GM23338 (cell line): ENCODE measurements at regions not wholly inside any gene's neighbourhood (a gene's known extent, or its start where the extent isn't known, plus 50 kb on each side); places are given as distances from the start of the nearest gene placed in this dataset.

Source experiments
- ATAC-seq: fragments of 200-7000 bp; cut with Tn5 transposase; 3 replicates; pipeline ENCODE4 v1.9.1; 2020
- DNase-seq: peaks from one replicate; pipeline ENCODE4 v3.0.0-alpha.2; 2015; ENCODE audit warnings: low spot score
- H2AFZ ChIP-seq: fragments of 200-600 bp; sonication (generic); 2 replicates; pipeline ENCODE4 v1.8.0; 2016; ENCODE audit warnings: antibody characterized with exemption, mild to moderate bottlenecking, moderate library complexity
- H3F3A ChIP-seq: fragments of 200-600 bp; sonication (generic); replicated peaks from 2 replicates; pipeline ENCODE4 v1.8.0; 2017; ENCODE audit warnings: antibody characterized with exemption, mixed run types, low read depth
- H3K27ac ChIP-seq: fragments of 200-600 bp; sonication (generic); 2 replicates; pipeline ENCODE4 v1.6.1; 2016; ENCODE audit warnings: low read depth
- H3K27me3 ChIP-seq: fragments of 200-600 bp; sonication (generic); 2 replicates; pipeline ENCODE4 v1.8.0; 2016; ENCODE audit warnings: mild to moderate bottlenecking, mixed run types, moderate library complexity; ENCODE audit not compliant: insufficient read depth
- H3K36me3 ChIP-seq: fragments of 200-600 bp; sonication (generic); 2 replicates; pipeline ENCODE4 v1.8.0; 2016; ENCODE audit warnings: mild to moderate bottlenecking; ENCODE audit not compliant: insufficient read depth
- H3K4me1 ChIP-seq: fragments of 200-600 bp; sonication (generic); 2 replicates; pipeline ENCODE4 v1.8.0; 2016; ENCODE audit warnings: mild to moderate bottlenecking, moderate library complexity; ENCODE audit not compliant: insufficient read depth
- H3K4me2 ChIP-seq: fragments of 200-600 bp; sonication (generic); 2 replicates; pipeline ENCODE4 v1.7.1; 2017; ENCODE audit warnings: mixed run types
- H3K4me3 ChIP-seq: fragments of 200-600 bp; sonication (generic); 2 replicates; pipeline ENCODE4 v1.6.1; 2016; ENCODE audit warnings: mixed run types
- H3K79me2 ChIP-seq: fragments of 200-600 bp; sonication (generic); replicated peaks from 2 replicates; pipeline ENCODE4 v1.8.0; 2017; ENCODE audit warnings: mild to moderate bottlenecking; ENCODE audit not compliant: insufficient read depth
- H3K9me2 ChIP-seq: fragments of 200-600 bp; sonication (generic); 2 replicates; pipeline ENCODE4 v1.8.0; 2017; ENCODE audit not compliant: insufficient read depth
- H4K20me1 ChIP-seq: fragments of 200-600 bp; sonication (generic); replicated peaks from 2 replicates; pipeline ENCODE4 v1.8.0; 2017; ENCODE audit warnings: mild to moderate bottlenecking; ENCODE audit not compliant: insufficient read depth
- H3K27ac Mint-ChIP-seq: 2 replicates; pipeline ENCODE4 v1.8.0; 2020; ENCODE audit warnings: inconsistent platforms, mild to moderate bottlenecking, moderate library complexity, mixed read lengths
- H3K27me3 Mint-ChIP-seq: 3 replicates; pipeline ENCODE4 v1.8.0; 2022; ENCODE audit warnings: low read depth, mild to moderate bottlenecking, moderate library complexity, mixed read lengths, inconsistent platforms; ENCODE audit not compliant: insufficient read depth, poor library complexity
- H3K36me3 Mint-ChIP-seq: 3 replicates; pipeline ENCODE4 v1.8.0; 2021; ENCODE audit warnings: low read depth, mild to moderate bottlenecking, inconsistent platforms, moderate library complexity, mixed read lengths
- H3K4me1 Mint-ChIP-seq: 3 replicates; pipeline ENCODE4 v1.8.0; 2020; ENCODE audit warnings: mild to moderate bottlenecking, inconsistent platforms, mixed read lengths
- H3K4me3 Mint-ChIP-seq: 3 replicates; pipeline ENCODE4 v1.8.0; 2021; ENCODE audit warnings: moderate library complexity, mild to moderate bottlenecking, inconsistent platforms, mixed read lengths
- H3K9me3 Mint-ChIP-seq: 3 replicates; pipeline ENCODE4 v1.8.0; 2020; ENCODE audit warnings: moderate library complexity, mild to moderate bottlenecking, inconsistent platforms, mixed read lengths
- CREB1 ChIP-seq: fragments of 250-450 bp; sonication (Bioruptor Pico); IDR thresholded peaks from 2 replicates; pipeline ENCODE4 v1.5.0; 2020; ENCODE audit warnings: low read depth, mild to moderate bottlenecking, moderate library complexity
- EZH2 ChIP-seq: fragments of 200-600 bp; sonication (generic); IDR thresholded peaks from one replicate; pipeline ENCODE4 v1.8.0; 2017; ENCODE audit warnings: antibody characterized with exemption, mild to moderate bottlenecking, low read depth; ENCODE audit not compliant: unreplicated experiment
- EZH2phosphoT487 ChIP-seq: fragments of 200-600 bp; sonication (generic); IDR thresholded peaks from one replicate; pipeline ENCODE4 v1.8.1; 2018; ENCODE audit warnings: antibody characterized with exemption; ENCODE audit not compliant: unreplicated experiment
- JUNB ChIP-seq: IDR thresholded peaks from one replicate; pipeline ENCODE4 v1.6.1; 2016; ENCODE audit warnings: antibody characterized with exemption; ENCODE audit not compliant: unreplicated experiment
- NANOG ChIP-seq: IDR thresholded peaks from 2 replicates; pipeline ENCODE4 v1.6.1; 2016; ENCODE audit warnings: antibody characterized with exemption, borderline replicate concordance
- POLR2AphosphoS5 ChIP-seq: IDR thresholded peaks from 2 replicates; pipeline ENCODE4 v1.6.1; 2016; ENCODE audit warnings: antibody characterized with exemption, low read depth
- STAT1 ChIP-seq: IDR thresholded peaks from one replicate; pipeline ENCODE4 v1.6.1; 2016; ENCODE audit warnings: antibody characterized with exemption; ENCODE audit not compliant: unreplicated experiment
- ZNF114 ChIP-seq: fragments of 250-450 bp; sonication (Bioruptor Pico); IDR thresholded peaks from 2 replicates; pipeline ENCODE4 v1.5.0; 2020; ENCODE audit warnings: mild to moderate bottlenecking, moderate library complexity
- ZNF331 ChIP-seq: fragments of 250-450 bp; sonication (Bioruptor Pico); IDR thresholded peaks from 2 replicates; pipeline ENCODE4 v1.5.0; 2020; ENCODE audit warnings: low read depth, mild to moderate bottlenecking, moderate library complexity
- TF ChIP-seq, protein P1 (sequence below): IDR thresholded peaks from 2 replicates; pipeline ENCODE4 v1.6.1; 2016; ENCODE audit warnings: antibody characterized with exemption
- TF ChIP-seq, protein P2 (sequence below): IDR thresholded peaks from one replicate; pipeline ENCODE4 v1.6.1; 2018; ENCODE audit warnings: antibody characterized with exemption; ENCODE audit not compliant: unreplicated experiment
- TF ChIP-seq, protein P3 (sequence below), 2 experiments: fragments of 200-600 bp in 1 of 2; sonication (generic) in 1 of 2; conservative IDR thresholded peaks; 2 replicates each; pipeline versions ENCODE4 v1.5.1 to v1.6.1; 2016 to 2017; ENCODE audit warnings: antibody characterized with exemption in 2 of 2, low read depth in 2 of 2, mild to moderate bottlenecking in 2 of 2, moderate library complexity in 1 of 2

DNA sequence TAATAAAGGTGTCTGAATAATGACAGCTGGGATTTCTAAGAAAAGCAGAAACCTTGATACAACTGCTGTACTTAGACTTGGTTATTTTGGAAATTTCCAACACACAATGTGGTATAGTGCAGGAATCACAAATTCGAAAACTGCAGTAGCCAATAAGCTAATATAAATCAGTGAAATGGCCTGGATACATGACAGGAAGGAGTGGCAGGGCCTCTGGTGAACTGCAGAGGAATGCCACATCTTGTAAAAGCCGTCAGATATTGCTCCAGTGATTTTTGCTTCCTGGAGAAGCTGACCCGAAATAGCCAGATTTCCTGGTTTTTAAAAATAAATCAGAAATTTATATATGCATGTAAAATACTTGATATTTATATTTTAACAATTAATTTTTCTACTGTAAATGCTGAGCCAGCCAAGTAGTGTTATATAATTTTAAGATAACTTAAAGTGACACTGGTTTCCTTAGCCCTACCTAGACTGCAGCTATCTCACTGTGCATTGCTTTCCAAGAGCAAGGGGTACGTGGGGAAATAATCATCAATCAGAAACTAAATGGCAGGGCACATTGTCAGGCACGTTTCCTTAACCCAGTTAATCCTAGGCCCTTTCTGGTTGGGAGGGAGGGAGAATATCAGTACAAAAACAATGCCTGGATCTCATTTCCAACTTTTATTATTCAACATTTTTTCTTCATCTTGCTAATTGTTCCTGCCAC lies 182.4 kb downstream of the RASEF start (continued):
- TF ChIP-seq, protein P1, sequence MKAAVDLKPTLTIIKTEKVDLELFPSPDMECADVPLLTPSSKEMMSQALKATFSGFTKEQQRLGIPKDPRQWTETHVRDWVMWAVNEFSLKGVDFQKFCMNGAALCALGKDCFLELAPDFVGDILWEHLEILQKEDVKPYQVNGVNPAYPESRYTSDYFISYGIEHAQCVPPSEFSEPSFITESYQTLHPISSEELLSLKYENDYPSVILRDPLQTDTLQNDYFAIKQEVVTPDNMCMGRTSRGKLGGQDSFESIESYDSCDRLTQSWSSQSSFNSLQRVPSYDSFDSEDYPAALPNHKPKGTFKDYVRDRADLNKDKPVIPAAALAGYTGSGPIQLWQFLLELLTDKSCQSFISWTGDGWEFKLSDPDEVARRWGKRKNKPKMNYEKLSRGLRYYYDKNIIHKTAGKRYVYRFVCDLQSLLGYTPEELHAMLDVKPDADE: no peak
- TF ChIP-seq EZH2phosphoT487: no peak
- TF ChIP-seq EZH2: no peak
- TF ChIP-seq ZNF331: no peak
- TF ChIP-seq JUNB: no peak
- TF ChIP-seq, protein P2, sequence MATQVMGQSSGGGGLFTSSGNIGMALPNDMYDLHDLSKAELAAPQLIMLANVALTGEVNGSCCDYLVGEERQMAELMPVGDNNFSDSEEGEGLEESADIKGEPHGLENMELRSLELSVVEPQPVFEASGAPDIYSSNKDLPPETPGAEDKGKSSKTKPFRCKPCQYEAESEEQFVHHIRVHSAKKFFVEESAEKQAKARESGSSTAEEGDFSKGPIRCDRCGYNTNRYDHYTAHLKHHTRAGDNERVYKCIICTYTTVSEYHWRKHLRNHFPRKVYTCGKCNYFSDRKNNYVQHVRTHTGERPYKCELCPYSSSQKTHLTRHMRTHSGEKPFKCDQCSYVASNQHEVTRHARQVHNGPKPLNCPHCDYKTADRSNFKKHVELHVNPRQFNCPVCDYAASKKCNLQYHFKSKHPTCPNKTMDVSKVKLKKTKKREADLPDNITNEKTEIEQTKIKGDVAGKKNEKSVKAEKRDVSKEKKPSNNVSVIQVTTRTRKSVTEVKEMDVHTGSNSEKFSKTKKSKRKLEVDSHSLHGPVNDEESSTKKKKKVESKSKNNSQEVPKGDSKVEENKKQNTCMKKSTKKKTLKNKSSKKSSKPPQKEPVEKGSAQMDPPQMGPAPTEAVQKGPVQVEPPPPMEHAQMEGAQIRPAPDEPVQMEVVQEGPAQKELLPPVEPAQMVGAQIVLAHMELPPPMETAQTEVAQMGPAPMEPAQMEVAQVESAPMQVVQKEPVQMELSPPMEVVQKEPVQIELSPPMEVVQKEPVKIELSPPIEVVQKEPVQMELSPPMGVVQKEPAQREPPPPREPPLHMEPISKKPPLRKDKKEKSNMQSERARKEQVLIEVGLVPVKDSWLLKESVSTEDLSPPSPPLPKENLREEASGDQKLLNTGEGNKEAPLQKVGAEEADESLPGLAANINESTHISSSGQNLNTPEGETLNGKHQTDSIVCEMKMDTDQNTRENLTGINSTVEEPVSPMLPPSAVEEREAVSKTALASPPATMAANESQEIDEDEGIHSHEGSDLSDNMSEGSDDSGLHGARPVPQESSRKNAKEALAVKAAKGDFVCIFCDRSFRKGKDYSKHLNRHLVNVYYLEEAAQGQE: no peak
- TF ChIP-seq CREB1 (CRISPR knock-in tag): no peak
- no peak for TF ChIP-seq POLR2AphosphoS5
- TF ChIP-seq, protein P3, sequence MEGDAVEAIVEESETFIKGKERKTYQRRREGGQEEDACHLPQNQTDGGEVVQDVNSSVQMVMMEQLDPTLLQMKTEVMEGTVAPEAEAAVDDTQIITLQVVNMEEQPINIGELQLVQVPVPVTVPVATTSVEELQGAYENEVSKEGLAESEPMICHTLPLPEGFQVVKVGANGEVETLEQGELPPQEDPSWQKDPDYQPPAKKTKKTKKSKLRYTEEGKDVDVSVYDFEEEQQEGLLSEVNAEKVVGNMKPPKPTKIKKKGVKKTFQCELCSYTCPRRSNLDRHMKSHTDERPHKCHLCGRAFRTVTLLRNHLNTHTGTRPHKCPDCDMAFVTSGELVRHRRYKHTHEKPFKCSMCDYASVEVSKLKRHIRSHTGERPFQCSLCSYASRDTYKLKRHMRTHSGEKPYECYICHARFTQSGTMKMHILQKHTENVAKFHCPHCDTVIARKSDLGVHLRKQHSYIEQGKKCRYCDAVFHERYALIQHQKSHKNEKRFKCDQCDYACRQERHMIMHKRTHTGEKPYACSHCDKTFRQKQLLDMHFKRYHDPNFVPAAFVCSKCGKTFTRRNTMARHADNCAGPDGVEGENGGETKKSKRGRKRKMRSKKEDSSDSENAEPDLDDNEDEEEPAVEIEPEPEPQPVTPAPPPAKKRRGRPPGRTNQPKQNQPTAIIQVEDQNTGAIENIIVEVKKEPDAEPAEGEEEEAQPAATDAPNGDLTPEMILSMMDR (conservative IDR thresholded peaks at IDR 0.05; ENCODE audit: low read depth in 2 of 2): no peak

DNA sequence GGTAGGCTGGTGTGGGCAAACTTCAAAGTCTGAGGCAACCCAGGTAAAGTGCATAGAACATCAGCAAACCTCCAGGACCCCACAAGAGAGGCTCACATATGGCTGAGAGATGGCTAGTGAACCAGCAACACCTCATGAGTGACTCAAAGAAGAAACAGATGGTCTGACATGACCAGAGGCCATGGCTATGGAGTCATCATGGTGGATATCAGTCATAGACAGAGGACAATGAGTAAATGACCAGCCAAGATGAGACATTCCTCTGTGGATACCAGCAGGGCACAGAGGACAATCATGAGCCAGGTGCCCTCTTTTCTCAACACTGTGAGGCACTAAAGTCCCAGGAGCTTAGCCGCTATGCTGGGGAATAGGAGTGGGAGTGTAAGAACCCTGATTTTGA lies 180.8 kb downstream of the RASEF start:
- H3K27me3 Mint-ChIP-seq: peaks cover 3% of the 10 kb centered on the region
- peaks cover 6% of the 10 kb centered on the region; the same call in 1 of the 2 replicates for H3K9me2 ChIP-seq
- no peak overlapping the region for H3K4me3 Mint-ChIP-seq
- H3K27me3 ChIP-seq: no peaks in the 10 kb centered on the region
- peaks cover 4% of the 10 kb centered on the region; the same call in 2 of the 3 replicates for H3K36me3 Mint-ChIP-seq
- H3K4me1 ChIP-seq: peaks cover 11% of the 10 kb centered on the region
- peaks cover 23% of the 10 kb centered on the region for H3K4me1 Mint-ChIP-seq
- ATAC-seq: 0 out of 3 replicates have a peak, but pooled peaks have one; percentile 30
- H3K4me2 ChIP-seq: 0 out of 2 replicates have a peak overlapping the region, but pooled peaks have one; percentile 7
- H3K4me3 ChIP-seq: no peak overlapping the region
- no peaks in the 10 kb centered on the region for H3K36me3 ChIP-seq
- no peaks in the 10 kb centered on the region for H4K20me1 ChIP-seq
- peaks cover 21% of the 10 kb centered on the region for H3K79me2 ChIP-seq
- peak overlapping the region; percentile 91 for H3K27ac ChIP-seq
- H3K9me3 Mint-ChIP-seq: no peaks in the 10 kb centered on the region; the same call in 1 of the 3 replicates
- peak overlapping the region; percentile 52; the same call in 1 of the 2 replicates for H3K27ac Mint-ChIP-seq
- H2AFZ ChIP-seq: no peak overlapping the region
- DNase-seq: peak; percentile 22
- no peaks in the 10 kb centered on the region for H3F3A ChIP-seq
- no peak for TF ChIP-seq STAT1
- no peak for TF ChIP-seq EZH2
- TF ChIP-seq POLR2AphosphoS5: no peak
- TF ChIP-seq, protein P3 (conservative IDR thresholded peaks at IDR 0.05; ENCODE audit: low read depth in 2 of 2): no peak
- no peak for TF ChIP-seq EZH2phosphoT487
- TF ChIP-seq ZNF114: no peak
- TF ChIP-seq ZNF331: no peak
- no peak for TF ChIP-seq CREB1 (CRISPR knock-in tag)
- no peak for TF ChIP-seq JUNB
- TF ChIP-seq, protein P1: no peak
- TF ChIP-seq NANOG: no peak
